Spleen (tissue), 7 donors: ENCODE measurements at regions not wholly inside any gene's neighbourhood (a gene's known extent, or its start where the extent isn't known, plus 50 kb on each side); places are given as distances from the start of the nearest gene placed in this dataset.

Experiments used
- POLR2A ChIP-seq, 3 donors: fragments of 450-650 bp; IDR thresholded peaks; one replicate each; pipeline ENCODE4 v1.5.1; 2017; ENCODE audit warnings: antibody characterized with exemption in 3 of 3, mild to moderate bottlenecking in 1 of 3
- TF ChIP-seq, protein P1 (sequence below), 11 experiments: fragments of 200-600 bp in 7 of 11; fragments of 450-650 bp in 4 of 11; sonication (generic) in 4 of 11; IDR thresholded peaks in 8 of 11; conservative IDR thresholded peaks in 3 of 11; 1 replicate in 7 of 11; 2 replicates in 4 of 11; pipeline versions ENCODE4 v1.4.0 to v1.8.0; 2016 to 2021; ENCODE audit warnings: antibody characterized with exemption in 11 of 11, inconsistent platforms in 4 of 11, mild to moderate bottlenecking in 1 of 11
- donor health status: DM: no; HTN: no; CAD: no; lungs with moderate emphysema.
- donor health status: DM: no; HTN: no; CAD: no.
- donor health status: DM: no; HTN: no; CAD: no.

DNA sequence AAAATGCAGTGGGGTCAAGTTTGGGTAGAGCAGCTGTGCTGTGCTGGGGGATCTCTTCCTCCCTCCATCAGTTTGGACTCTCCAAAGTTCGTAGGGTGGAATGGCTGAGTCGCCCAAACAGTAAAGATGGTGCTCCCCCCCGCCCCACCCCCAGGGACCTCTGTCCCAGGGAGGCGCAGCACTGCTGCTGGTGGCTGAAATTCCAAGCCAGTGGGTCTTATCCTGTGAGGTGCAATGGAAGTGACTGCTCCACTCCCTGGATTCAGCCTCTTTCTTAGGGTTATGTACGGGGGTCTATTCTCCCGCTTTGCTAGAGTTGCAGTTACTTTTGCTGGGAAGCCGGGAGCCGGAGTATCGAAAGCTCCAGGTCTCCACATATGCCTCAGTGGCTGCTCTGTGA lies 97.5 kb upstream of the CTAGE1 start:
- TF ChIP-seq, protein P1, sequence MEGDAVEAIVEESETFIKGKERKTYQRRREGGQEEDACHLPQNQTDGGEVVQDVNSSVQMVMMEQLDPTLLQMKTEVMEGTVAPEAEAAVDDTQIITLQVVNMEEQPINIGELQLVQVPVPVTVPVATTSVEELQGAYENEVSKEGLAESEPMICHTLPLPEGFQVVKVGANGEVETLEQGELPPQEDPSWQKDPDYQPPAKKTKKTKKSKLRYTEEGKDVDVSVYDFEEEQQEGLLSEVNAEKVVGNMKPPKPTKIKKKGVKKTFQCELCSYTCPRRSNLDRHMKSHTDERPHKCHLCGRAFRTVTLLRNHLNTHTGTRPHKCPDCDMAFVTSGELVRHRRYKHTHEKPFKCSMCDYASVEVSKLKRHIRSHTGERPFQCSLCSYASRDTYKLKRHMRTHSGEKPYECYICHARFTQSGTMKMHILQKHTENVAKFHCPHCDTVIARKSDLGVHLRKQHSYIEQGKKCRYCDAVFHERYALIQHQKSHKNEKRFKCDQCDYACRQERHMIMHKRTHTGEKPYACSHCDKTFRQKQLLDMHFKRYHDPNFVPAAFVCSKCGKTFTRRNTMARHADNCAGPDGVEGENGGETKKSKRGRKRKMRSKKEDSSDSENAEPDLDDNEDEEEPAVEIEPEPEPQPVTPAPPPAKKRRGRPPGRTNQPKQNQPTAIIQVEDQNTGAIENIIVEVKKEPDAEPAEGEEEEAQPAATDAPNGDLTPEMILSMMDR (IDR thresholded peaks at IDR 0.05 in 8 of 11, conservative IDR thresholded peaks at IDR 0.05 in 3 of 11): no peak
- TF ChIP-seq POLR2A (IDR thresholded peaks at IDR 0.05): no peak
